Common myeloid progenitor, CD34-positive (primary cell): ENCODE measurements at regions not wholly inside any gene's neighbourhood (a gene's known extent, or its start where the extent isn't known, plus 50 kb on each side); places are given as distances from the start of the nearest gene placed in this dataset.

ENCODE experiments used
- CTCF ChIA-PET: fragments of 350-600 bp; sonication (Branson Sonifier 250); formaldehyde crosslinking; loops from one replicate; lab custom pipeline; 2021; ENCODE audit warnings: antibody characterized with exemption; lab: Charles Lee
- POLR2A ChIA-PET: fragments of 350-600 bp; sonication (Branson Sonifier 250); formaldehyde crosslinking; loops from one replicate; lab custom pipeline; 2021; ENCODE audit warnings: antibody characterized with exemption; lab: Charles Lee
- DNase-seq, 3 donors: peaks; one replicate each; pipeline versions ENCODE4 v3.0.0 to v3.0.0-alpha.2; 2013
- H3K27ac ChIP-seq, 2 experiments: 1 replicate in 1 of 2; 2 replicates in 1 of 2; pipeline ENCODE4 v1.7.0; 2013; ENCODE audit warnings: inconsistent platforms in 2 of 2, low read length in 2 of 2, mild to moderate bottlenecking in 2 of 2, low read depth in 1 of 2, moderate library complexity in 1 of 2; ENCODE audit not compliant: severe bottlenecking in 2 of 2, insufficient read depth in 1 of 2, poor library complexity in 1 of 2
- H3K27me3 ChIP-seq, 5 experiments: replicated peaks in 2 of 5; 1 replicate in 3 of 5; 2 replicates in 2 of 5; pipeline versions ENCODE4 v1.6.1 to v1.7.0; 2013; ENCODE audit warnings: low read length in 4 of 5, mild to moderate bottlenecking in 2 of 5, moderate library complexity in 2 of 5, inconsistent platforms in 1 of 5; ENCODE audit not compliant: insufficient read depth in 5 of 5, control insufficient read depth in 4 of 5
- H3K36me3 ChIP-seq, 4 experiments: 1 replicate in 2 of 4; 2 replicates in 2 of 4; pipeline versions ENCODE4 v1.6.1 to v1.7.0; 2013; ENCODE audit warnings: low read length in 3 of 4, control low read depth in 1 of 4, mild to moderate bottlenecking in 1 of 4; ENCODE audit not compliant: control insufficient read depth in 4 of 4, insufficient read depth in 4 of 4
- H3K4me1 ChIP-seq, 4 experiments: 1 replicate in 3 of 4; 2 replicates in 1 of 4; pipeline versions ENCODE4 v1.6.1 to v1.7.1; 2013; ENCODE audit warnings: low read length in 3 of 4, mild to moderate bottlenecking in 3 of 4, control low read depth in 1 of 4, inconsistent platforms in 1 of 4, moderate library complexity in 1 of 4; ENCODE audit not compliant: control insufficient read depth in 4 of 4, insufficient read depth in 4 of 4; ENCODE audit errors: control extremely low read depth in 1 of 4
- H3K4me3 ChIP-seq, 7 experiments: 1 replicate in 4 of 7; 2 replicates in 3 of 7; pipeline versions ENCODE4 v1.5.1 to v1.7.0; 2013; ENCODE audit warnings: mild to moderate bottlenecking in 7 of 7, low read length in 6 of 7, moderate library complexity in 6 of 7, inconsistent platforms in 2 of 7, low read depth in 2 of 7, control low read depth in 1 of 7; ENCODE audit not compliant: insufficient read depth in 4 of 7, control insufficient read depth in 1 of 7; ENCODE audit errors: extremely low read depth in 1 of 7
- H3K9me3 ChIP-seq, 5 experiments: 1 replicate in 4 of 5; 2 replicates in 1 of 5; pipeline versions ENCODE4 v1.6.1 to v1.7.1; 2013; ENCODE audit warnings: low read length in 4 of 5, mild to moderate bottlenecking in 2 of 5, inconsistent platforms in 1 of 5, low read depth in 1 of 5, moderate library complexity in 1 of 5; ENCODE audit not compliant: control insufficient read depth in 4 of 5, insufficient read depth in 2 of 5; ENCODE audit errors: control extremely low read depth in 1 of 5
- WGBS: methylation state at CpG from one replicate; pipeline ENCODE4 v1.1.5; 2013; ENCODE audit not compliant: insufficient coverage; 5-methylcytosine and 5-hydroxymethylcytosine counted together

DNA sequence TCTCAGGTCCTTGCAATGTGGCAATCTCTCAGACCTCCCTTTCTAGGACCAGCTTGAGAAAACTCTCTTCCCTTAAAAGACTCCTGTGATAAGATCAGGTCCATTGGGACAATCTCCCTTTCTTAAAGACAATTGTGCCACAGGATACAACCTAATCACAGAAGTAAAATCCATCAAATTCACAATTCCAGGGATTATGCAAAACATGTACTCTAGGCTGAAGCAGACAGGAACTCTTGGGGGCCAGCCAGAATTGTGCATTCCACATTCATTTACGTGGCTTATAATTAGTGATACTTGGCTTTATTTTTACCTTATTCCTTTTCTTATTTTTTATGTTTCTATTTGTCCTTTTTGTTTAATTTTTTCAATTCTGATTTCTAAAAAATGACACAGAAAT, 257.9 kb downstream of the KLF12 start:
- peaks cover 0 to 4% (median 1%) of the 10 kb centered on the region in 4 experiments for H3K4me1 ChIP-seq
- ChIA-PET POLR2A (interaction anchor here (0.6 kb wide), 1 partner anchor 706 kb away, joined by 8 read pairs; no protein-coding TSS in a partner anchor), CTCF (no interaction called here)
- H3K4me3 ChIP-seq: no peak overlapping the region
- WGBS: no CpG with 5 or more reads among the region's 1 CpG
- no peak overlapping the region for H3K27ac ChIP-seq
- H3K9me3 ChIP-seq: peaks cover 0 to 8% (median 0%) of the 10 kb centered on the region in 5 experiments
- DNase-seq: no peak
- H3K36me3 ChIP-seq: peaks cover 0 to 2% (median 0%) of the 10 kb centered on the region in 4 experiments
- H3K27me3 ChIP-seq: no peaks in the 10 kb centered on the region

DNA sequence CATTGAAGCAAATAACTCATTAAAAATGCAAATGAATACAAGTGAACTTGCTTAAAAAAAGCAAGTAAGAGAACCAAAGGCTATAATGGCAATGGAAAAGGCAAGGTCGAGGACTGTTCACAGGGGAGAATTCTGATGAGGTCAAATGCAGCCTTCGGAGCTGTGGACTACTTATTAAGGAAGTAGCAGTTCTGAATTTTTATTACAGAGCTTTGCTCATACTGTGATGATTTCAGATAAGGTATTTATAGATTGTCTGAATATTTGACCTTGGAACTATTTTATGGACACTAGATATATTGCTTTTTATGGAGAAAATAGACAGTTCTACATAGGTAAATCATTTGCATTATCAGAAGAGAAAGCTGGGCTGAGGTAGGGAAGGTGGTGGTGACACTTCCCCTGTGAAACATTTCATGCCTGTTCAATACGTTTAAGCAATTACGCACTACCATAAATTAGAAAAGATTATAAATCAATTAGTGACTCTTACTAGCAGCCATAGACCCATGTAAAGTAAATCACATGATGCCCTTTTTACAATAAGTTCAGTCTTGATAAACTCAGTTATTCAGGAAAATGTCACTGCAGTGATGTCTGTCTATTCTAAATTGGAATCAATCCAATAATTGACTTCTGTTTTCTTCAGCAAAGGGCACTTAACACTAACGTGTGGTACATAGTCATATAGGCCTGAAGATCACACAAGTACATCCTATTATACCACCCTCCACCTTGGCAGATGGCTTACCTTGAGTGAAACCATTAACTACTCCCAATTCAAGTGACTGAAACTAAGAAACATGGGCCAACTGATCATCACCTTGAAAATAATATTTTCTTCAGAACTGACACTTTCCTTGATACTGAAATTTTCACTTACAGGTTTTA, 260.0 kb downstream of the KLF12 start:
- Histone ChIP-seq H3K36me3 (no peaks in the 10 kb centered on the region), H3K27ac (no peak overlapping the region), H3K4me1 (peaks cover 0 to 4% (median 1%) of the 10 kb centered on the region in 4 experiments), H3K4me3 (no peak overlapping the region), H3K27me3 (no peaks in the 10 kb centered on the region), H3K9me3 (peaks cover 0 to 8% (median 0%) of the 10 kb centered on the region in 5 experiments)
- ChIA-PET POLR2A (no interaction called here), CTCF (no interaction called here)
- WGBS: 61% methylated on average over 2 of the region's 5 CpGs
- peak in 2 of 3 donors; percentile 35 to 57 for DNase-seq

DNA sequence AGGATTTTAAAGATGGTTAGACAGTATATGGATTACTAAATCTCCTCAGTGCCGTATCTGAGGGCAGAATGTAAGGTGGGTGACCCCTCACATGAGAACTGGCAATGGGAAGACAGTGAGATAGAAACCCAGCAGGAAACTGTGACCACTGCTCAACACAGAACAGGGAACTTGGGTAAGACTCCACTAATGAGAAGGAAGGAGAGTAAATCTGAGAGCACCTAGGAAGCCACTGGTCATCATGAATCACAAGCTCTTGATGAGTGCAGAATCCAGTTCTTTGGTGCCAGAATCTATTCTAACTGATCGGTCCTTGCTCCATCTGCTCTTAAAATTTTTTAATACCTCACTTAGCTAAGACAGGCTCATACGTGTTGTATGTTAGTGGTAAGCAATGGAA, 261.8 kb downstream of the KLF12 start:
- CTCF ChIA-PET: no interaction called here
- POLR2A ChIA-PET: no interaction called here

DNA sequence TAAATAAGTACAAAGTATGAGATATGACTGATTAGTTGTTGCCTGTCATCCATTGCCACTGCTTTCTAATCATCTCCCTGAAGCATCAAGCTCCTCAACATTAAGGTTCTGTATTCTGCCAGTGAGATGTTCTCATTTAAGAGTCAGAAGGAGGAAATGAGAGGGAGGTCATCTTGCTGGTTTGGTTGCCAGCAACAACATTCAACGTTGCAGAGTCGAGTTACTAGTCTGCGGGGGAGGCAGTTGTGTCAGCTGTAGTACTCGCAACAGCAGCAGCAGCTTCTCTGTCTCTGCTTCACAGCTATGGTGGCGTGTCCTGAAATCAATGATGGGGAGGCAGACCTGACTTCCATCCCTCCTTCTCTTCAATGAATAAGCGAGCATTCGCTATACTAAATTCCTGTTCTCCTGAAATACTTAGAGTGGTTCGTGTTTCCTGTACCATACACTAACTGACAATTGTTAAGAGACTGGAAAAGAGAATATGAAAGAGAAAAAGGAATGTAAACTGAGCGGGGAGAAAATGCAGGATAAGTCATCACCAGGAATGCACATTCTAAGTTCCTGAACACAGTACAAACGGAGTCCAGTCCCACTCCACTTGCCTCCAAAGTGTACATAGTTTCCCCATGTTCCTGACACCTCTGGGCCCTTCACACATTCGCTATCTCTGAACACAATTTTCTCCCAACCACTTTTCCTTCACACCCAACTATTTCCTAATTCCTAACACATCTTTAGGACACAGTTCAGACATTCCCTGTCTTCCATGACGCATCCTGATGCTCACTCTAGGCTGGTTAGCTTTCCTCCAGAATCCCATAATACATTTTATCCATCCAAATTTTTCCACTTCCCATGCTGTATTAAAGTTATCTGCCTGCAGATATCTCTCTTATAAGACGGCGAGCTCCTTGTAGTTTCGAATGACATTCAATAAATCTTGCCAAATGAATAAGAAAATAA, 263.0 kb downstream of the KLF12 start:
- Histone ChIP-seq H3K36me3 (no peaks in the 10 kb centered on the region), H3K4me3 (no peak overlapping the region), H3K4me1 (peaks cover 0 to 4% (median 1%) of the 10 kb centered on the region in 4 experiments), H3K27me3 (no peaks in the 10 kb centered on the region), H3K9me3 (no peaks in the 10 kb centered on the region), H3K27ac (no peak overlapping the region)
- CTCF ChIA-PET: no interaction called here
- DNase-seq: no peak
- POLR2A ChIA-PET: no interaction called here
- 93% methylated on average over 4 of the region's 15 CpGs for WGBS

More for the DNA sequence above, 261.8 kb downstream of the KLF12 start:
- Histone ChIP-seq H3K36me3 (no peaks in the 10 kb centered on the region), H3K4me1 (peaks cover 0 to 4% (median 1%) of the 10 kb centered on the region in 4 experiments), H3K9me3 (peaks cover 0 to 3% (median 0%) of the 10 kb centered on the region in 5 experiments), H3K27ac (no peak overlapping the region), H3K4me3 (no peak overlapping the region), H3K27me3 (no peaks in the 10 kb centered on the region)
- 75% methylated on average over 2 of the region's 3 CpGs for WGBS
- DNase-seq: no peak

DNA sequence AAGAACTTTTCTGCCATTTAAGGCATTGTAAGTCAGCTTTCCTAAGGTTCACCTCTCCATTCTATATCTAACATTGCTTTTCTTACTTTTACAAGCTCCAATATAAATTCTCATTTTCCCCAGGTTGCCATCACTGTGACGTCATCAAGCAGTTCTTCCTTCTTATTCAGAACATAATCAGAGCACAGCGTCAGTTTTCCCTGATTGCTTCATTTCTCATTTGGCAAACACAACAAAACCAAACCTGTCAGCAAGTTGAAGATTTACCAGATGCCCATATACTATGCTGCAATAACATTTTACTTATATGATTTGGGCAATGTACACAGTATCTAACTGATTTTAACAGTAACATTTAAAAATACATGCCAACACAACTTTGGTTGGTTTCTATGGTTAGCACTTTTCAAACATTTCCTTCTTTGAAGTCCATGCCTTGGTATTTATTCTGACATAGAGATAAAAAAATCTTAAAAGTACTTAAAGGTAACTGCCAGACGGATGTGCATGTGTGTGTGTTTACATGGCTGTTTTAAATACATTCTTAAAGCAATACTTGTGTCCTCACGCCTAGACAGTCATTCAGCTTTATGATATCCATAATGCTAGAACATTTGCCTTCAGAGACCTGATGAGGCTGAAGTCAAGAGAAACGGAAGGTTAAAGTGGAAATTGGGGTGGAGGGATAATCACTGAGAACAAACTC, 264.0 kb downstream of the KLF12 start:
- Histone ChIP-seq H3K27ac (no peak overlapping the region), H3K4me1 (peaks cover 0 to 4% (median 1%) of the 10 kb centered on the region in 4 experiments), H3K27me3 (no peaks in the 10 kb centered on the region), H3K9me3 (no peaks in the 10 kb centered on the region), H3K4me3 (no peak overlapping the region), H3K36me3 (no peaks in the 10 kb centered on the region)
- ChIA-PET POLR2A (no interaction called here), CTCF (no interaction called here)
- WGBS: 84% methylated on average over 2 of the region's 5 CpGs
- no peak for DNase-seq

DNA sequence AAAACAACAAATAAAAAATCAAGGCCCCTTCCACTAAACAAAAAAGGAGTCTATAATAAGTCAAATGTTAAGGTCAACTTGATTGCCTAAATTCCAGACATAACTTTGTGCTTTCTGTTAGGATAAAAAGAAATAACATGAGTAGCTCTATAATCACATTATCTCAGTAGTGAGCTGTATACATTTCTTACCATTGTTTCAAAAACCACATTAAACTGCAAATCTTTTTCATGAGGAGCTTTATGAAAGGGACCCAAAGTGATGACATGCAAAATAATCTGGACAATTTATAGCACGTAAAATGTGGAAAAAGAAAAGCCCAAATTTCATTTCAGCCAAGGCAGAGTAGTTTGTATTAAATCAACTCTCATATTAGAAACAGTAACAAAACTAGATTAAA, 269.2 kb downstream of the KLF12 start:
- Histone ChIP-seq H3K9me3 (no peaks in the 10 kb centered on the region), H3K27me3 (no peaks in the 10 kb centered on the region), H3K4me1 (no peaks in the 10 kb centered on the region), H3K27ac (no peak overlapping the region), H3K36me3 (no peaks in the 10 kb centered on the region), H3K4me3 (no peak overlapping the region)
- ChIA-PET POLR2A (no interaction called here), CTCF (interaction anchor here (0.8 kb wide), 1 partner anchor 10 kb away, joined by 3 read pairs; no protein-coding TSS in a partner anchor)
- WGBS: no CpG with 5 or more reads among the region's 1 CpG
- no peak for DNase-seq
